ENCODE measurements at regions not wholly inside any gene's neighbourhood (a gene's known extent, or its start where the extent isn't known, plus 50 kb on each side); places are given as distances from the start of the nearest gene placed in this dataset.

DNA sequence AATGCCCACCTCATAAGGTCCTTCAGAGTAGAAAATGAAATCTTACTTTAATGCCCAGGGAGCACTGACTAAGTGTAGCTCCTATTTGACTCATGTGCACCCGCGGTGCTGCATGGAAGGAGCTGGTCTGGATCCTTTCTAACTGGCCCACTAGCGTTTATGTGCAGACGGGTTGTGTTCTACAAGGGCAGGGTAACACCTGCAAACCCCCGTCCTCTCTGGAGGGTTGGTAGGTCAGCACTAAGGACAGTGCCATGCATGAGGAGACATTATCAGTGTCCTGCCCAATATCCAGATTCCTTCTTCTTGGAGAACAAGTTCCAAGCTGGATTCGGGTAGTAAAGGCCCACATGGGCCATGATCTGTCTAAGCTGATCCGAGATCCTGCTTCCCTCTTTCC is 140.3 kb downstream of the ANKRD60 start:
- no peak for DNase-seq

DNA sequence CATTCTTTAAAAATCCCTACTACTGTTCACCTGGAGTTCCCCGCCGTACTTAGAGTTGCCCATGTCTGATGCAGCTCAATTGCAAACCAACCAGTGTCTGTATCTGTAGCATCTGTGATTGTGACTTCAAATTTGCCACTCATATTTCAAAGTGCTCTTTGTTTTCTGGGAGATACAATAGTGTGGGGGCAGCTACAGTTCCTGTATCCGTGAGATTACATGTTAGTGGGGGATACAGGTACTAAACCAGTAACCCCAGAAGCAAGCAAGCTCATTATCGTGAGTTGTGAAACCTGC is 140.9 kb downstream of the ANKRD60 start:
- no peak for DNase-seq

DNA sequence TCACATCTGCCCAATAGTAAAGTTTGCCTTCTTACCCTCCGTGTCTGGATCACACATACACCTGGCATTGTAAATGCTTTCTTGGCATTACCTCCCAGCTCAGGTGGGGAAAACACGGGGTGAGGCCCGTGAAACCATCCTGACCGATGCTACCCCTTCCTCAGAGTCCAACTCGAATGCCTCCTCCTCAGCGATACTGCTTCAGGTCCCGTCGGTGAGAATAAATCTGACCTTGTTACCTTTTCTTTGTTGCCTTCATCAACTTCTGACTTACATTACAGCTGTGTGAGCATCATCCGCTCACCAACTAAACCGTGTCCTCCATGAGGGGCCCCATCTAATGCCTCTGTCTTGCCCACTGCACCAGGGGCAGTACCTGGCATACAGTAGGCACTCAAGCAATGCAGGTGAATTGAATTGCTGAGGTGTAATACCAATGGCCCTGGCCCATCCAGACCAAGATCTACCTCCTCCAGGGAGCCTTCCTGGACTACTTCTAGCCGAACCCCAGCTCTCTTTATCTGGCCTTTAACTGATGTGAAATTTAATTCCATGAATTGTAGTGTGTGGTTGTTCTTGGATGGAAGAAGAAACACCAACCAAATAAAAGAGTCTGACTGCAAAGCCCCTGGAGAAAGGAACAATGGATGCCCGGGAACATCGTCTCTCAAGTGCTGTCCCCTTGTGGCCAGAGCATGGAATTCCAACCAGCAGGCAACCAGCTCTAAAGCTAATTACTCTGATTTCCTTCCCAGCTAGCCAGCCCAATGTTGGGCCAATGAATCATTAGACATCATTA is 141.5 kb downstream of the ANKRD60 start:
- no peak for DNase-seq

DNA sequence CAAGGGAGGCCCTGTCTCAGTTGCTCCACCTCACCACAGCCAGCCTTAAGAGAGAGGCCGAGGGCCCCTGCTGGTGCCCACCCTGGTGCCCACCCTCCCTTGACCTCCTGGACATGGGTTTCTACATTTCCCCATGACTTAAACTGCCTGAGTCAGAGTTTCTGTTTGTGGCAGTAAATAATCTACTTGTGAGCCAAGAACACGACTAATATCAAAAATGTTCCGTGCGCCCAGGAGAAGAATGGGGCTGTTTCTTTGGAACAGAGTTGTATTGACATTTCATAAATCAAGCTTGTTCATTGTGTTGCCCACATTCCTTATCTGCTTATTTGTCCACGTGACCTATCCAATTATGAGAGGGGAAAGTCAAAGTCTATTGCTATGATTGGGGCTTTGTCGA is 143.5 kb downstream of the ANKRD60 start:
- DNase-seq = no peak

DNA sequence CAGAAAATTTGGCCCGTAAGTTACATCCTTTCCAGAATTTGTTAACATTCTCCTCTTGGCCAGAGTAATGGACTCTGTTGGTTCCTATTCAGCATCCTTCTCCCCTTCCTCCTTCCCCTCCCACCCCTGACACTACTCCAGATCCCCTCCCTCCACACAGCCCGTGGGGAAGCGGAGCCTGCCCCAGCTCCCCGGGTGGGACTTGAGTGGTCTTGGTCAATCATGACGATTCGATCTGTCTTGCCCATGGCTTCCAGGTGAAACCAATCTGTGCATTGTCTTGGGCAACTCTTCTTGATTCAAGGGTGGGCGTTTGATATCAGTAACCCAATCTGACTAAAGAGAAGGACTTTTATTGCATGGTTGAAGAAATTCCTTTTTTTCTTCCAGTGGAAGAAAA is 143.9 kb downstream of the ANKRD60 start:
- DNase-seq = no peak

DNA sequence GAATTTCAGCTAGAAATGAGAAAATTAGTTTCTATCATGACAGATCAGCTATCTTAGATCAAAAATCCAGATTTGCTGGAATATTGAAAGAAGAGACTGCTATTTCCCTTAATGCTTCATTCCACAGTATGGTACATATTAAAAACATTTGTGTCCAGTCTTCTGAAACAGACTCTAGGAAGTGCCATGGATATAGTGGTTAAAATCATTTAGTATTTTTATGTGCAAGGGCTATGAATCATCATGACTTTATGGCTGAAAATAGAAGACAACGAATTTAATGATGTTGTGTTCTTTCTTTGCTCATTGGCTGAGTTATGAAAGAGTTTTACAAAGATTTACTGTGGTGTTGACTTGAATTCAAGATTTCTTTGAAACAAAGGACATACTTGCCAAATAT is 146.6 kb downstream of the ANKRD60 start:
- no peak for DNase-seq

GRCh38 chr20:58078741-58079522 is 149.5 kb downstream of the ANKRD60 start:
- DNase-seq = no peak

- no peak for DNase-seq
Measured at GRCh38 chr20:58077282-58077681, 151.2 kb downstream of the ANKRD60 start.

DNA sequence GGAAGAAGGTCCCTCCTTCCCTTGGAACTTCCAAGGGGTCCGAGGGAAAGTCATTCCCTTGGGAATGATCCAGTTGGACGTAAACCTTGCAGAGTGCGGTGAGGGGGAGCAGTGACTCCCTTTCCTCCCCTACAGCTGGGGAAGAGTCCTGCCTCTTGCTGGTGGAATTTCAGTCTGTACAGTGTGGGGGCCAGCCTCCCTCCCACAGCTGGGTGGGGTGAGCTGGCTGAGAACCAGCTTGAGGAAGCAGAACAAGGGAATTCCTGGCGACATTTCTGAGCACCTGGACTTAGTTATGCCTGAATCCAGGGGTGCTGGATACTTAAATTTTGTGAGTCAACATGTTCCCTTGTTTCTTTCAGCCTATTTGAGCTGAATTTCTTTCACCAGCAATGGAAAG is 152.0 kb downstream of the ANKRD60 start:
- no peak for DNase-seq

- no peak for DNase-seq
Measured at GRCh38 chr20:58075586-58076345, 152.7 kb downstream of the ANKRD60 start.

GRCh38 chr20:58073945-58074856 is 154.3 kb downstream of the ANKRD60 start:
- no peak for DNase-seq

DNA sequence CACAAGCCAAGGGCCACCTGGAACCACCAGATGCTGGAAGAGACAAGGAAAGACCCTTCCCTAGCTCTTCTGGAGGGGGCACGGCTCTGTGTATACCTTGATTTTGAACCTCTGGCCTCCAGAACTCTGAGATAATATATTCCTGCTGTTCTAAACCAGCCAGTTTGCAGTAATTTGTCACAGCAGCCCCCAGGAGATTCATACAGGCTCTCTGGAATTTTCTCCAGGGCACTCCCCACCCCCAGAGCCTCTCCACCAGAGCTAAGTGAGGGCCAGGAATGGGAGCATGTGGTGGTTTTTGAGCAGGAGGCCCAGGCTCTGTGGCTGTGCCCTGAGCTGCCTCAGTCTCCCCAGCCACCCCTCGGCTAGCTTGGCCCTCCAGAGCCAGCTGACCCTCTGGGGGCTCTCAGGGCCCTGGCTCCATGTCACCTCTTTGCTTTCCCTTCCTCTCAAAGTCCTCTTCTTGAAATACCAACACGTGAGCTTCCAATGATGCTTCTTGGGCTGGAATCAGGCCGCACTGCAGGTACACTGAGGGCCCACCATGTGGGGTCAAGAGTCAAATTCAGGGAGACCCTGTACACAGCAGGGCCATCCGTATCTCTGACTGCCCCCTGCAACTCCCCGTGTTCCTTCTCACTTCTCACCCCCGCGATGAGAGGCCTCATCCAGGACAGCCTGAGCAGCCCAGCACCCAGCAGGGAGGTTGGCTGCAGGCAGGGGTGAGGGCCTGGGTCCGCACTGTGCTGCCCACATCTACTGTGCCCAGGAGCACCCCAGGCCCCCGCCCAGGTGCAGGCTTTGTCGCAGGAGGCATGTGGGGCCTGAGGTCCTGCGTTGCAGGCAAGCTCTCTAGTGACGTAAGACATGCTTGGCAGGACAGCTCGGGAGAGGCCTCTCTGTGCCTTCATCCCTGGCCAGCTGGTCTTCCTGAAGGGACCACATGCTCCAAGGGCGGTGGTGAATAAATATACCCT is 155.5 kb downstream of the ANKRD60 start:
- DNase-seq = no peak

GRCh38 chr20:58071991-58072390 is 156.5 kb downstream of the ANKRD60 start:
- DNase-seq = no peak

- DNase-seq = no peak
Measured at GRCh38 chr20:58071298-58071697, 157.2 kb downstream of the ANKRD60 start.

DNA sequence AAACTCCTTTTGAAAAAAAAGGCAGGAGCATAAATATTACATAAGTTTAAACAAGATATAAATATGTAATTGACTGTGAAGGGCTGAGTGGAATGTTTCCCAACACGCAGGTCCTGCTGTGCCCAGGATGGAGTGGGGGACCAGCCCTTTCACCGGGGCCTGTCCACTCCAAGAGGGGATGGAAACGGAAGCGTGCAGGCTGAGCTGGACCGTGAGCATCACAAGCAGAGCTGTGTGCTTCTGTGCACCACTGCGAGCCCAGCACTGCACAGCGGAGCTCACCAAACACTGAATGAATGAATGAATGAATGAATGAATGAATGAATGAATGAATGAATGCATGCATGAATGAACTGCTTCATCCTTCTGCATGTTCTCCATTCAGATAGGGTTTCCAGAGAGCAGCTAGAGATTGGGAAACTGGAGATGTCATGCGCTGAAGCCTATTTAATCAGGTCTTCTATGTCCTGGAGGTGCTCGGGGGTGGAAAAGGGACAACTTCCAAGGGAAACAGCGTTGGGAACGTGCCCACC is 157.7 kb downstream of the ANKRD60 start:
- no peak for DNase-seq

- no peak for DNase-seq
Measured at GRCh38 chr20:58069796-58070663, 158.4 kb downstream of the ANKRD60 start.

DNA sequence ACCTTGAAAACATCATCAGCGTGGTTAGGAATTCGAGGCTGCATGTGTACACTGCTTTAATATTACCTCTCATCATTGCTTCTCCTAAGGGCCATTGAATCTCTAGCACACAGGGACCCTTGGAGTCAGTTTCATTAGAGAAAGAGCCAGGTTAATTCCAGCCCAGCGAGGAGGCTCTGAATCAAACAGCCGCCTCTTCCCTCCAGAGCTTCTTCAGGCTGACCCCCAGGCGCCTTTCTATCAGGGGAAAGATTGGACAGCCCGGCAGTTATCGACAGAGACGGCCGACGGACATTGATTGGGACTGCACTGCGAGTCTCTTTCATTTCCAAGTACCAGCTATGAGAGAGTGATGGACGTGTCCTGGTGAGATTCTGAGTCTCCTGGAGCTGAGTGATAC is 159.2 kb downstream of the ANKRD60 start:
- DNase-seq = no peak

- no peak for DNase-seq
Measured at GRCh38 chr20:58065508-58066361, 162.7 kb downstream of the ANKRD60 start.
